Large intestine (tissue), 3 donors: ENCODE measurements at regions not wholly inside any gene's neighbourhood (a gene's known extent, or its start where the extent isn't known, plus 50 kb on each side); places are given as distances from the start of the nearest gene placed in this dataset.

ENCODE experiments used
- DNase-seq, 2 donors: peaks; one replicate each; pipeline versions ENCODE4 v3.0.0 to v3.0.0-alpha.2; 2013
- H3K27ac ChIP-seq: one replicate; pipeline ENCODE4 v1.5.1; 2013; ENCODE audit warnings: low read length
- H3K27me3 ChIP-seq: 2 replicates; pipeline ENCODE4 v1.6.1; 2013; ENCODE audit warnings: low read length; ENCODE audit not compliant: control insufficient read depth, insufficient read depth
- H3K36me3 ChIP-seq: 2 replicates; pipeline ENCODE4 v1.6.1; 2013; ENCODE audit warnings: low read length; ENCODE audit not compliant: control insufficient read depth, insufficient read depth
- H3K4me1 ChIP-seq: one replicate; pipeline ENCODE4 v1.6.1; 2013; ENCODE audit warnings: low read length; ENCODE audit not compliant: control insufficient read depth, insufficient read depth
- H3K4me3 ChIP-seq: one replicate; pipeline ENCODE4 v1.5.1; 2013; ENCODE audit warnings: low read length
- H3K9me3 ChIP-seq: one replicate; pipeline ENCODE4 v1.6.1; 2013; ENCODE audit warnings: mild to moderate bottlenecking, low read depth, low read length, moderate library complexity; ENCODE audit not compliant: control insufficient read depth
- WGBS: methylation state at CpG from one replicate; pipeline ENCODE4 v1.1.5; 2013; ENCODE audit warnings: low lambda C conversion rate; ENCODE audit not compliant: insufficient coverage; 5-methylcytosine and 5-hydroxymethylcytosine counted together

DNA sequence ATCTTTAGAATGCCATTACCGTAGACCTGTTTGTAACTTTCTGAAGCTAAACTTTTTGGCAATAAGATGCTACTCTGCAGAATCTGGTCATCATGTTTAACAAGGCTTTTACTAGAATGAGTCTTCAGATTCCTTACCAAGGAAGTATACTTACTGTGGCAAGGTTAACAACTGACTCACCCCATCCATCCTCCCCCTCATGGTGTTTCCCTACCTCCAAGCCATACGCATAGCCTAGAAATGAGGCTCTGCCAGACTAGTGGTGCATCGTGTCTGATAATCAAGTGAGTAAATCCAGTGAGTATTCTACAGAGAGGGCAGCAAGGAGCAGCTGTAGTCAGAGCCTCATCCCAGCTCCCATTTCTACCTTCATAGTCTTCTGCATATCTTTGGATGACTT lies 223.6 kb downstream of the IPMK start:
- H3K27me3 ChIP-seq: no peaks in the 10 kb centered on the region
- H3K4me1 ChIP-seq: no peaks in the 10 kb centered on the region
- 100% methylated on average over 1 of the region's 3 CpGs for WGBS
- DNase-seq: no peak
- H3K4me3 ChIP-seq: no peak overlapping the region
- H3K36me3 ChIP-seq: no peaks in the 10 kb centered on the region
- no peak overlapping the region for H3K27ac ChIP-seq
- H3K9me3 ChIP-seq: no peaks in the 10 kb centered on the region

GRCh38 chr10:58041901-58042300 lies 225.8 kb downstream of the IPMK start:
- H3K4me3 ChIP-seq: no peak overlapping the region
- no peaks in the 10 kb centered on the region for H3K9me3 ChIP-seq
- no peaks in the 10 kb centered on the region for H3K36me3 ChIP-seq
- H3K27ac ChIP-seq: no peak overlapping the region
- no peaks in the 10 kb centered on the region for H3K27me3 ChIP-seq
- no peaks in the 10 kb centered on the region for H3K4me1 ChIP-seq
- DNase-seq: peak in 1 of 2 donors; percentile 4

DNA sequence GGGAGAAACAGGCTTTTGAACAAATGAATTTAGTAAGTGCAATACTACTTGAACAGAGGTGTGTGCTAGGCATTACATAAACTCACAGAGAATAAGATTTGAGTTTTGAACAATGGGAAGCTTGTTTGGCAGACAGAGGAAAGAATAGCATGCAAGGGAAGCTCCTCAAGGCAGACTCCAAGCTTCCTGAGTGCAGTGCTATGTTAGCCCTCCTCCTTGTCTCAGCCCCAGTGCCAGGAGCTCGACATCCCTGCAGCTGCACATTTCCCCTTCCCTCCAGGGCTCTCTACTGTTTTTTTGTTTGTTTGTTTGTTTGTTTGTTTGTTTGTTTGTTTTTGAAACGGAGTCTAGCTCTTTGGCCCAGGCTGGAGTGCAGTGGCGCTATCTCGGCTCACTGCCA lies 237.5 kb downstream of the IPMK start:
- no peak for DNase-seq
- Histone ChIP-seq H3K27me3 (no peaks in the 10 kb centered on the region), H3K36me3 (no peaks in the 10 kb centered on the region), H3K9me3 (no peaks in the 10 kb centered on the region), H3K4me1 (no peaks in the 10 kb centered on the region), H3K27ac (no peak overlapping the region), H3K4me3 (no peak overlapping the region)
- WGBS: 83% methylated on average over 3 of the region's 4 CpGs

DNA sequence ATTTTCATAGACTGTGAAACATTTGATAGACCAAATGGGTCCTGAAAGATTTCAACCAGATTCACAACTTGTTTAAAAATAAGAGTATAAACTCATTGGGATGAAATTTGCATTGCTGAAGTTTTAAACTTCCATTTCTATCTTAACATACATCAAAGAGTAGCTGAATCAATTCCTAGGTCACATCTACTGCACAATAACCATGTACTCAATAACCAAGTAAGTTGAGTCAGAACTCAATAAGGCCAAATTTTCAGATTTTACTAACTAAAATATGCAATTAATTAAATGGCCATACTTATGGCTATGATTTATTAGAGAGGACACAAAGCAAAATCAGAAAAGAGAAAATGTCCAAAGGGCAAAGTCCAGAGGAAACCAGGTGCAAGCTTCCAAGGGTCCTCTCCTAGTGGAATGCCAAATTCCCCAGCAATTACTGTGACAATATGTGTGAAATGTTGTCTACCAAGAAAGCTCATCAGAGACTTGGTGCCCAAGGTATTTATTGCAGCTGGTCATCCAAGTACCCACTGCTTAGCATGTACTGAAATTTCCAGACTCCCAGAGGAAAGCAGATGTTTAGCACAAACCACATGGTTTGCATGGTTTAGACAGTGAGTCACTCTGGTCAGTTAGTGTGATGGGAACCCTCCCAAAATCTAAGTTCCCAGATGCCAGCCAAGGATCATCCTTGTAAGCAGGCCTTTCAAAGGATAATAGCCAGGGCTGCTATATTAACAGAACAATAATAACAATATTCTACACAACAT lies 238.9 kb downstream of the IPMK start:
- Histone ChIP-seq H3K27ac (no peak overlapping the region), H3K4me1 (no peaks in the 10 kb centered on the region), H3K4me3 (no peak overlapping the region), H3K36me3 (no peaks in the 10 kb centered on the region), H3K9me3 (no peaks in the 10 kb centered on the region), H3K27me3 (no peaks in the 10 kb centered on the region)
- DNase-seq: no peak

DNA sequence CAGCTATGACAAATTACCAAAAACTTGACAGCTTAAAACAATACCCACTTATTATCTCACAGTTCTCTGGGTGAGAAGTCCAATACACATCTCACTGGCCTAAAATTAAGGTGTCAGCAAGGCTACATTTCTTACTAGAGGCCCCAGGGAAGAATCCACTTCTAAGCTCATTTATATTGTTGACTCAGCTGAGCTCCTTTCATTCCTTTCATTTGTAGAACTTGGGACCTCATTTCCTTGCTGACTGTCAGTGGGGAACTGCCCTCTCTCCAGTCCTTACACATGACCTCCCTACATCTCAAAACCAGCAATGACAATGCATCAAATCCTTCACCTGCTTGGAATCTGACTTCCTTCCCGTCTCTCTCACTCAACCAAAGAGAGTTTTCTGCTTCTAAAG lies 240.3 kb downstream of the IPMK start:
- no peaks in the 10 kb centered on the region for H3K9me3 ChIP-seq
- DNase-seq: no peak
- no peak overlapping the region for H3K27ac ChIP-seq
- H3K27me3 ChIP-seq: no peaks in the 10 kb centered on the region
- H3K4me1 ChIP-seq: no peaks in the 10 kb centered on the region
- 50% methylated on average over 1 of the region's 1 CpG for WGBS
- no peaks in the 10 kb centered on the region for H3K36me3 ChIP-seq
- H3K4me3 ChIP-seq: no peak overlapping the region

DNA sequence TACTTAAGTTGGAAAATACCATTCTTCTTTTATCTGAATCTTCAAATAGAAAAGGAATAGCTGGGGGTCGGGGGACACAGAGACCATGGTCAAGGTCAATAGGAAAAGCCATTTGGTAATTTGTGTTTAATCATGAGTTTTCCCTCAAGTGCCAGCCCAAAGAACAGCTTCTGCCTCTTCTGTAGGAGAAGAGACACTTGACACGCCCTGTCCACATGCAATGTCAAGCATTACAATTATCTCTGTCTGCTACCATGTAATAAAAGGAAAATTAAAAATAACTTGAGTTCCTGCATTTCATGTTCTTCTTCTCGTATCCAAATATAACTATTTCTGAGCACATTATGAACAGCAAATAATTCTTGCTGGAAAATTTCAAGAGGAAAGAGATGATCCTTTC lies 241.7 kb downstream of the IPMK start:
- Histone ChIP-seq H3K27me3 (no peaks in the 10 kb centered on the region), H3K27ac (no peak overlapping the region), H3K9me3 (no peaks in the 10 kb centered on the region), H3K4me3 (no peak overlapping the region), H3K36me3 (no peaks in the 10 kb centered on the region), H3K4me1 (no peaks in the 10 kb centered on the region)
- 90% methylated on average over 2 of the region's 3 CpGs for WGBS
- no peak for DNase-seq

DNA sequence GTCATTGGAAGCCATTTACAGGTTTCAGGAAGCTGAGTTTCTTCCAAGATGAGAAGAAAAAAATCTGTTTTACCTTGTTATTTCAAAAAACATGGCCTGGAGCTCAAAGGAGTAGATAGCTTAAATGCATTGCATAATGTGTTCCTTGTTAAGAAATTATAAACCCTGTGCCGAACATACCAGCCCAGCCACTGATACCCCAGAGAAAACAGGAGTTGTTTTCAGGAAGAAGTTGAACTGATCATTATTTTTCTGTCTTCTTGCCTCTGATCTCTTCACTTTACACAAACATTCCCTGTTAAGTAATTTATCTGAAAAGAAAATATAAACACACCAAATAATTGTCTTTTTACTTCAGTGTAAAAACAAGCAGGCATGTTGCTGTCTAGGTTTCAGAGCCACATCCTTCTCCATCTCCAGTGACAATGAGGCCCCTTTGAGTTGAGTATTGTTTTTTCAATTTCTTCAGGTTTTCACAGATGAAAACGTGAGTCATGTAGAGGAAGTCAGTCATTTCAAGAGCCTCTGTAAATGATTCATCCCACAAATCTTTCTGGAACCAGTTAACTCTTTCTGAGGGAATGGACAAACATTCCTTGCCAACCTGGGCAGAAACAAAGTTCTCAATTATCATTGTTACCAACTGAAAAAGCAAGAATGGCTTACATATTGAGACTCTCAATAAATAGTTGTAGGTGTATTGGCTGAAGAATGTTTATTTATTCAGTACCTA lies 244.2 kb downstream of the IPMK start:
- H3K27me3 ChIP-seq: no peaks in the 10 kb centered on the region
- no peak for DNase-seq
- no peaks in the 10 kb centered on the region for H3K9me3 ChIP-seq
- H3K36me3 ChIP-seq: no peaks in the 10 kb centered on the region
- H3K4me1 ChIP-seq: no peaks in the 10 kb centered on the region
- WGBS: 20% methylated on average over 1 of the region's 2 CpGs
- H3K27ac ChIP-seq: no peak overlapping the region
- H3K4me3 ChIP-seq: no peak overlapping the region

DNA sequence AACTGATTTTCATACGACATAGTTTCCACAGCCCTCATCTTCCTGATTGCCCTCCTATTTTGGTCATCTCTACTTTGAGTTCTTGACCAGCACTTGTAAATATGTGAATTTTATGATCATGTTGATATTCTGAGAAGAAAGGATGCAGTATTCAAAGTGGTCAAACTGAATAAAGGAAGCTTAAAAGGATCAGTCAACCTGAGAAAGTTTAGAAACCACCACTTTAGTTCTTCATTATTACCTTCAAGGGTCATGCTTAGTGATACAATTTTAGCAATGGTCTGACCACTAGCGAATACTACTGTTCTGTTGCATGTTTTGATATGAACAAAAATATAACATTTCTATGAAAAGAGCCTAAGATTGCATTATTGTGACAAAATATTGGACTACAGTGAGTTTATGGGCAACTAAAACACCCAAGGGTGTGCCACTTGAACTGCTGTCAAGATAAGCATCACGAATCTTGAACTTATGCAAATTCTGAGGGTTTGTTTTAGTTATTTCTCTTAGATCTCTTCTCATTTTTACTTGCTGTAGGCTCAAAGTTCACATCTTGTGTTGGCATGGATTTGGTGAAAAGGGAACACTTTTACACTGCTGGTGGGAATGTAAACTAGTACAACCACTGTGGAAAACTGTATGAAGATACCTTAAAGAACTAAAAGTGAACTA lies 247.7 kb downstream of the IPMK start:
- Histone ChIP-seq H3K27me3 (no peaks in the 10 kb centered on the region), H3K36me3 (no peaks in the 10 kb centered on the region), H3K27ac (no peak overlapping the region), H3K4me1 (no peaks in the 10 kb centered on the region), H3K9me3 (no peaks in the 10 kb centered on the region), H3K4me3 (no peak overlapping the region)
- 100% methylated on average over 2 of the region's 3 CpGs for WGBS
- DNase-seq: no peak

DNA sequence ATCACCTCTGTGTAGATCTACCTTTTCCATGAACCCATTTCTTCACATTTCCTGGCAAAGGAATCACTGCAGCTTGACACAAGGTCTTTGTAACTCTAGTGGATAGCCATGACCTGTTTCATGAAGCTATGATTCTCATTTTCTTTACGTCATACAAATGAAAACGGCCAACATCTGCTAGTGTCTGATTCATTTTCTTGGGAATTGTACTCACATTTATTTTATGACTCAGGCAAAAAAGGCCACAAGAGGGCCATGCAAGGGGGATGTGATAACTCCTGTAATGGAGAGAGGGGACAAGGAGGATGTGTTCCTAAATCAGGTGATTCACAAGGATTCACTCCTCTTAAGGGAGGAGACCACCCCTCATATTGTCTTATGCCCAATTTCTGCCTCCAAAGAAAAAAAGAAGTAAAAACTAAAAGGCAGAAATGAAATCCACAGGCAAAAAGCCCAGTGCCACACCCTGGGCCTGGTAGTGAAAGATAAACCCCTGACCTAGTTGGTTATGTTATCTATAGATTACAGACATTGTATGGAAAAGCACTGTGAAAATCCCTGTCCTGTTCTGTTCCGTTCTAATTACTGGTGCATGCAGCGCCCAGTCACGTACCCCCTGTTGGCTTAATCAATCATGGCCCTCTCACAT lies 249.9 kb downstream of the IPMK start:
- no peak overlapping the region for H3K27ac ChIP-seq
- WGBS: no CpG with 5 or more reads among the region's 5 CpGs
- H3K9me3 ChIP-seq: no peaks in the 10 kb centered on the region
- no peaks in the 10 kb centered on the region for H3K4me1 ChIP-seq
- no peaks in the 10 kb centered on the region for H3K36me3 ChIP-seq
- no peaks in the 10 kb centered on the region for H3K27me3 ChIP-seq
- H3K4me3 ChIP-seq: no peak overlapping the region
- no peak for DNase-seq

DNA sequence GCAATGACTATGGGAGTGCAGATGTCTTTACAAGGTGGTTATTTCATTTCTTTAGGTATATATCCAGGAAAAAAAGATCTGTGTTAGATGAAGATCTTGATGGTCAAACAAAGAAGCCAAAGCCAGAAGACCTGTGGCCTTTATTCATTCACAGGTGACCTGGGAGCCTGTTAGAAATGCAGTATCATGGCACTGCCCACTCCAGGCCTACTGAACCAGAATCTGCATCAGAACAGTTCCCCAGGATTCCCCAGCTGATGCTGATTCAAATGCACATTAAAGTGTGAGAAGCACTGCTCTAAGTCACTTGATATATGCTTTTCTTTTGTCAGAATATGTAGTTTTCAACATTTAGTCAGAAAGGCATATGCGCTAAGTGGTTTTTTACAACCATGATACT lies 251.1 kb downstream of the IPMK start:
- no peaks in the 10 kb centered on the region for H3K36me3 ChIP-seq
- H3K9me3 ChIP-seq: no peaks in the 10 kb centered on the region
- no peaks in the 10 kb centered on the region for H3K4me1 ChIP-seq
- 100% methylated on average over 1 of the region's 1 CpG for WGBS
- H3K4me3 ChIP-seq: no peak overlapping the region
- no peak overlapping the region for H3K27ac ChIP-seq
- H3K27me3 ChIP-seq: no peaks in the 10 kb centered on the region
- no peak for DNase-seq
